A549 (cell line): ENCODE measurements at regions not wholly inside any gene's neighbourhood (a gene's known extent, or its start where the extent isn't known, plus 50 kb on each side); places are given as distances from the start of the nearest gene placed in this dataset.

ENCODE experiments used
- ATAC-seq, 2 experiments: fragments of 200-7000 bp in 1 of 2; fragments of >200 bp in 1 of 2; cut with Nextera tagmentation in 1 of 2; cut with Tn5 transposase in 1 of 2; 3 replicates each; pipeline versions ENCODE4 v1.8.0 to v1.9.1; 2018 to 2020; ENCODE audit warnings: mild to moderate bottlenecking in 1 of 2, moderate library complexity in 1 of 2
- CTCF ChIA-PET: fragments of 300-600 bp; sonication (Branson Sonifier 250); formaldehyde crosslinking; extraction: SDS; loops from one replicate; lab custom pipeline; 2021; ENCODE audit warnings: antibody characterized with exemption, inconsistent platforms; lab: Yijun Ruan, JAX
- POLR2A ChIA-PET: fragments of 350-600 bp; formaldehyde crosslinking; extraction: SDS; loops from one replicate; lab custom pipeline; 2021; ENCODE audit warnings: antibody characterized with exemption, inconsistent platforms; lab: Yijun Ruan, JAX
- DNase-seq, 2 experiments: peaks; one replicate each; pipeline versions ENCODE4 v3.0.0 to v3.0.0-alpha.2; 2011 to 2016; ENCODE audit warnings: low read depth in 1 of 2, low spot score in 1 of 2
- FAIRE-seq: peaks from 2 replicates; lab custom pipeline; 2011; peaks lifted over from hg19 to GRCh38; lab: Jason Lieb, UNC
- H3K27ac ChIP-seq, 2 experiments: fragments of >200 bp; sonication (Bioruptor Twin); formaldehyde crosslinking; 3 replicates each; pipeline ENCODE4 v1.5.1; 2016 to 2017
- H3K4me1 ChIP-seq: fragments of >200 bp; sonication (Bioruptor Twin); formaldehyde crosslinking; 3 replicates; pipeline ENCODE4 v1.6.1; 2016
- H3K4me2 ChIP-seq: fragments of >200 bp; sonication (Bioruptor Twin); formaldehyde crosslinking; 3 replicates; pipeline ENCODE4 v1.6.1; 2016
- H3K4me3 ChIP-seq: fragments of >200 bp; sonication (Bioruptor Twin); formaldehyde crosslinking; 3 replicates; pipeline ENCODE4 v1.5.1; 2016
- H3K9me3 ChIP-seq: fragments of >200 bp; sonication (Bioruptor Twin); formaldehyde crosslinking; 3 replicates; pipeline ENCODE4 v1.6.1; 2016
- CBX8 ChIP-seq: fragments of 200-600 bp; sonication (generic); IDR thresholded peaks from 2 replicates; pipeline ENCODE4 v1.6.1; 2016
- CHD4 ChIP-seq: fragments of 200-600 bp; sonication (generic); IDR thresholded peaks from 2 replicates; pipeline ENCODE4 v1.6.1; 2016; ENCODE audit warnings: antibody characterized with exemption, mild to moderate bottlenecking, borderline replicate concordance
- FOXS1 ChIP-seq: fragments of 250-450 bp; sonication (Bioruptor Pico); IDR thresholded peaks from 2 replicates; pipeline ENCODE4 v1.5.0; 2020; ENCODE audit warnings: mild to moderate bottlenecking, moderate library complexity
- GATA3 ChIP-seq: IDR thresholded peaks from 2 replicates; pipeline ENCODE4 v1.6.1; 2012; ENCODE audit warnings: borderline replicate concordance
- JUNB ChIP-seq: fragments of >200 bp; sonication (Bioruptor Twin); formaldehyde crosslinking; IDR thresholded peaks from 2 replicates; pipeline ENCODE4 v1.6.1; 2016
- KDM1A ChIP-seq: fragments of 200-600 bp; sonication (generic); IDR thresholded peaks from 2 replicates; pipeline ENCODE4 v1.6.1; 2016; ENCODE audit warnings: low read depth, mild to moderate bottlenecking
- KDM5A ChIP-seq: fragments of 200-600 bp; sonication (generic); IDR thresholded peaks from 2 replicates; pipeline ENCODE4 v1.6.1; 2016; ENCODE audit warnings: antibody characterized with exemption, mild to moderate bottlenecking
- MAFK ChIP-seq: fragments of 450-650 bp; IDR thresholded peaks from 2 replicates; pipeline ENCODE4 v1.6.1; 2014; ENCODE audit not compliant: partially characterized antibody
- MAZ ChIP-seq: fragments of 150-350 bp; IDR thresholded peaks from 2 replicates; pipeline ENCODE4 v1.6.1; 2014; ENCODE audit warnings: antibody characterized with exemption, low read depth, low read length, borderline replicate concordance
- MYC ChIP-seq: IDR thresholded peaks from 2 replicates; pipeline ENCODE4 v1.6.1; 2012; ENCODE audit warnings: mild to moderate bottlenecking, inconsistent platforms, low read length, improper control_type of control experiment, borderline replicate concordance
- NFE2L2 ChIP-seq: fragments of 150-350 bp; conservative IDR thresholded peaks from 2 replicates; pipeline ENCODE4 v1.6.1; 2014; ENCODE audit warnings: low read length
- NPAS2 ChIP-seq: fragments of 250-450 bp; sonication (Bioruptor Pico); IDR thresholded peaks from 2 replicates; pipeline ENCODE4 v1.8.0; 2022; ENCODE audit warnings: mild to moderate bottlenecking, moderate library complexity, borderline replicate concordance
- NR3C1 ChIP-seq: fragments of >200 bp; sonication (Bioruptor Twin); formaldehyde crosslinking; IDR thresholded peaks from 3 replicates; pipeline ENCODE4 v1.6.1; 2017
- PHF8 ChIP-seq: fragments of 200-600 bp; sonication (generic); IDR thresholded peaks from 2 replicates; pipeline ENCODE4 v1.6.1; 2016; ENCODE audit warnings: low read depth, mild to moderate bottlenecking, antibody characterized with exemption, moderate library complexity, borderline replicate concordance
- POLR2A ChIP-seq: IDR thresholded peaks from 2 replicates; pipeline ENCODE4 v1.6.1; 2012; ENCODE audit warnings: mild to moderate bottlenecking, low read length
- POLR2AphosphoS2 ChIP-seq: conservative IDR thresholded peaks from 2 replicates; pipeline ENCODE4 v1.6.1; 2012; ENCODE audit warnings: low read length, improper control_type of control experiment, inconsistent platforms
- RAD21 ChIP-seq, 2 experiments: fragments of >200 bp in 1 of 2; sonication (Bioruptor Twin) in 1 of 2; formaldehyde crosslinking in 1 of 2; IDR thresholded peaks in 1 of 2; conservative IDR thresholded peaks in 1 of 2; 2 replicates in 1 of 2; 3 replicates in 1 of 2; pipeline ENCODE4 v1.6.1; 2012 to 2018; ENCODE audit warnings: inconsistent platforms in 1 of 2
- RARB ChIP-seq: fragments of 250-450 bp; sonication (Bioruptor Pico); IDR thresholded peaks from 2 replicates; pipeline ENCODE4 v1.8.0; 2021; ENCODE audit warnings: mild to moderate bottlenecking, moderate library complexity
- RFX5 ChIP-seq: fragments of 450-650 bp; IDR thresholded peaks from 2 replicates; pipeline ENCODE4 v1.7.1; 2014; ENCODE audit warnings: antibody characterized with exemption, mild to moderate bottlenecking, moderate library complexity
- RNF2 ChIP-seq: fragments of 200-600 bp; sonication (generic); IDR thresholded peaks from 2 replicates; pipeline ENCODE4 v1.6.1; 2016; ENCODE audit warnings: low read depth, mild to moderate bottlenecking, antibody characterized with exemption, moderate library complexity, borderline replicate concordance
- SMC3 ChIP-seq: fragments of >200 bp; sonication (Bioruptor Twin); formaldehyde crosslinking; IDR thresholded peaks from 3 replicates; pipeline ENCODE4 v1.6.1; 2018; ENCODE audit warnings: inconsistent platforms
- SREBF2 ChIP-seq: fragments of 450-650 bp; IDR thresholded peaks from 2 replicates; pipeline ENCODE4 v1.6.1; 2014; ENCODE audit warnings: mild to moderate bottlenecking, moderate library complexity
- TFCP2L1 ChIP-seq: fragments of 250-450 bp; sonication (Bioruptor Pico); IDR thresholded peaks from 2 replicates; pipeline ENCODE4 v1.5.0; 2021; ENCODE audit warnings: mild to moderate bottlenecking
- ZNF302 ChIP-seq: fragments of 250-450 bp; sonication (Bioruptor Pico); IDR thresholded peaks from 2 replicates; pipeline ENCODE4 v1.9.0; 2021; ENCODE audit warnings: inconsistent platforms, mild to moderate bottlenecking, moderate library complexity
- ZSCAN20 ChIP-seq: fragments of 250-450 bp; sonication (Bioruptor Pico); IDR thresholded peaks from 2 replicates; pipeline ENCODE4 v1.8.0; 2022; ENCODE audit warnings: mild to moderate bottlenecking, moderate library complexity
- WGBS: methylation state at CpG from one replicate; pipeline ENCODE4 v1.1.6; 2017; ENCODE audit errors: missing lambda C conversion rate; 5-methylcytosine and 5-hydroxymethylcytosine counted together
- TF ChIP-seq, protein P1 (sequence below): fragments of 150-350 bp; IDR thresholded peaks from 2 replicates; pipeline ENCODE4 v1.6.1; 2014; ENCODE audit warnings: low read depth, mild to moderate bottlenecking, low read length
- TF ChIP-seq, protein P2 (sequence below): IDR thresholded peaks from 2 replicates; pipeline ENCODE4 v1.6.1; 2012
- TF ChIP-seq, protein P3 (sequence below): fragments of >200 bp; sonication (Bioruptor Twin); formaldehyde crosslinking; IDR thresholded peaks from 2 replicates; pipeline ENCODE4 v1.6.1; 2016
- TF ChIP-seq, protein P4 (sequence below): fragments of >200 bp; sonication (Bioruptor Twin); formaldehyde crosslinking; IDR thresholded peaks from 3 replicates; pipeline ENCODE4 v1.6.1; 2016

DNA sequence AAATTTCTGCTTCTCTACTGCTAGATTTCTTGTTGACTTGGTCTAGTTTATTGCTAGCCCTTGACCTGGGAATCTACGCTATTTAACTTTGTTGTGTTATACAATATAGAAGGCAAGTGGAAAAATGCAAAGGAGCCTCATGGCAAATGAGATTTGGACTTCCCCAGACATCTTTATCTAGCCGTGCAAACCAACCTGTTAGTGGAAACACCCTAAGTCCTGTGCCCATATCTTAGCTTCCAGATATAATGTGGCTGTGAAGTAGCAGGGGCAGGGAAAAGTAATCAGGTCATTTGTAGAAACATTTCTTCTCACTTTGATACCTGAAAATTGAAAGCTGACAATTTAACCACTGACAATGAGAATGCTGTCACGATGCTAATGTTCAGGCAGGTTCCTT is 90.7 kb upstream of the ATP2B1 start:
- DNase-seq (no peak), FAIRE-seq (no peak)
- WGBS: 92% methylated on average over 3 of the region's 3 CpGs

DNA sequence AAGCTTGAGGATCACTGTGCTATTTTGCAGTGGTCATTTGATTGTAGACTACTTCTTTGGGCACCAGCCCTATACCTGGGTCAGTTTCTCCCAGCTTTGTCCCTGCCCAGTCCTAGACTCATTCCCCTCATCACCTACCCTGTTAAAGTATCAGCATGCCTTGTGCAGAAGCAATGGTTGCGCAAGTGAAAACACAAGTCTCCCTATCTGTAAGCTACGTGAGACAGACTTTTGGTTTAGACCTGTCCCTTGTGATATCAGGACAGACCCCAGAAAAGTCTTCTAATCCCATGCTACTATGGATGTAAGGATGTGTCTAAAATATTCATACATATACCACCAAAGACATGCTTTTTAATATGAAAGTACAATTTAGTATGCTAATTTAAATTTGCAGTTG is 88.8 kb upstream of the ATP2B1 start:
- ChIA-PET POLR2A (interaction anchor here (2.1 kb wide), 1 partner anchor 88 kb away, joined by 8 read pairs; the partner anchor contains the start of gene ATP2B1), CTCF (no interaction called here)
- 94% methylated on average over 2 of the region's 2 CpGs for WGBS
- Histone ChIP-seq H3K4me2 (no peak overlapping the region), H3K9me3 (no peaks in the 10 kb centered on the region), H3K4me3 (no peak overlapping the region), H3K4me1 (peaks cover 4% of the 10 kb centered on the region; the same call in 1 of the 3 replicates), H3K27ac (no peak overlapping the region)
- no peak for DNase-seq
- no peak for TF ChIP-seq RARB (CRISPR knock-in tag)
- TF ChIP-seq, protein P1, sequence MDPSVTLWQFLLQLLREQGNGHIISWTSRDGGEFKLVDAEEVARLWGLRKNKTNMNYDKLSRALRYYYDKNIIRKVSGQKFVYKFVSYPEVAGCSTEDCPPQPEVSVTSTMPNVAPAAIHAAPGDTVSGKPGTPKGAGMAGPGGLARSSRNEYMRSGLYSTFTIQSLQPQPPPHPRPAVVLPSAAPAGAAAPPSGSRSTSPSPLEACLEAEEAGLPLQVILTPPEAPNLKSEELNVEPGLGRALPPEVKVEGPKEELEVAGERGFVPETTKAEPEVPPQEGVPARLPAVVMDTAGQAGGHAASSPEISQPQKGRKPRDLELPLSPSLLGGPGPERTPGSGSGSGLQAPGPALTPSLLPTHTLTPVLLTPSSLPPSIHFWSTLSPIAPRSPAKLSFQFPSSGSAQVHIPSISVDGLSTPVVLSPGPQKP: no peak
- no peak for TF ChIP-seq NPAS2
- TF ChIP-seq MAFK: no peak
- no peak for TF ChIP-seq PHF8
- TF ChIP-seq MYC: no peak
- TF ChIP-seq, protein P2, sequence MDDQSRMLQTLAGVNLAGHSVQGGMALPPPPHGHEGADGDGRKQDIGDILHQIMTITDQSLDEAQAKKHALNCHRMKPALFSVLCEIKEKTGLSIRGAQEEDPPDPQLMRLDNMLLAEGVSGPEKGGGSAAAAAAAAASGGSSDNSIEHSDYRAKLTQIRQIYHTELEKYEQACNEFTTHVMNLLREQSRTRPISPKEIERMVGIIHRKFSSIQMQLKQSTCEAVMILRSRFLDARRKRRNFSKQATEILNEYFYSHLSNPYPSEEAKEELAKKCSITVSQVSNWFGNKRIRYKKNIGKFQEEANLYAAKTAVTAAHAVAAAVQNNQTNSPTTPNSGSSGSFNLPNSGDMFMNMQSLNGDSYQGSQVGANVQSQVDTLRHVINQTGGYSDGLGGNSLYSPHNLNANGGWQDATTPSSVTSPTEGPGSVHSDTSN: no peak
- TF ChIP-seq FOXS1 (CRISPR knock-in tag): no peak
- TF ChIP-seq CHD4: no peak
- no peak for TF ChIP-seq RFX5
- TF ChIP-seq, protein P3, sequence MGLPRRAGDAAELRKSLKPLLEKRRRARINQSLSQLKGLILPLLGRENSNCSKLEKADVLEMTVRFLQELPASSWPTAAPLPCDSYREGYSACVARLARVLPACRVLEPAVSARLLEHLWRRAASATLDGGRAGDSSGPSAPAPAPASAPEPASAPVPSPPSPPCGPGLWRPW: no peak
- no peak for TF ChIP-seq SREBF2
- TF ChIP-seq, protein P4, sequence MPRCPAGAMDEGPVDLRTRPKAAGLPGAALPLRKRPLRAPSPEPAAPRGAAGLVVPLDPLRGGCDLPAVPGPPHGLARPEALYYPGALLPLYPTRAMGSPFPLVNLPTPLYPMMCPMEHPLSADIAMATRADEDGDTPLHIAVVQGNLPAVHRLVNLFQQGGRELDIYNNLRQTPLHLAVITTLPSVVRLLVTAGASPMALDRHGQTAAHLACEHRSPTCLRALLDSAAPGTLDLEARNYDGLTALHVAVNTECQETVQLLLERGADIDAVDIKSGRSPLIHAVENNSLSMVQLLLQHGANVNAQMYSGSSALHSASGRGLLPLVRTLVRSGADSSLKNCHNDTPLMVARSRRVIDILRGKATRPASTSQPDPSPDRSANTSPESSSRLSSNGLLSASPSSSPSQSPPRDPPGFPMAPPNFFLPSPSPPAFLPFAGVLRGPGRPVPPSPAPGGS: no peak
- no peak for TF ChIP-seq CBX8
- TF ChIP-seq, all 56 proteins: peak for 0
- ATAC-seq (no peak), FAIRE-seq (no peak)

More for the DNA sequence above, 90.7 kb upstream of the ATP2B1 start:
- ChIA-PET CTCF (interaction anchor here (0.8 to 1.6 kb wide), 2 partner anchors 15 to 32 kb away, joined by 3 to 4 read pairs; no protein-coding TSS in a partner anchor), POLR2A (no interaction called here)
- Histone ChIP-seq H3K27ac (no peak overlapping the region), H3K4me3 (no peak overlapping the region), H3K9me3 (no peaks in the 10 kb centered on the region), H3K4me1 (peaks cover 5% of the 10 kb centered on the region; the same call in 1 of the 3 replicates), H3K4me2 (no peak overlapping the region)
- TF ChIP-seq JUNB: no peak
- no peak for TF ChIP-seq ZNF302 (CRISPR knock-in tag)
- ATAC-seq: no peak

DNA sequence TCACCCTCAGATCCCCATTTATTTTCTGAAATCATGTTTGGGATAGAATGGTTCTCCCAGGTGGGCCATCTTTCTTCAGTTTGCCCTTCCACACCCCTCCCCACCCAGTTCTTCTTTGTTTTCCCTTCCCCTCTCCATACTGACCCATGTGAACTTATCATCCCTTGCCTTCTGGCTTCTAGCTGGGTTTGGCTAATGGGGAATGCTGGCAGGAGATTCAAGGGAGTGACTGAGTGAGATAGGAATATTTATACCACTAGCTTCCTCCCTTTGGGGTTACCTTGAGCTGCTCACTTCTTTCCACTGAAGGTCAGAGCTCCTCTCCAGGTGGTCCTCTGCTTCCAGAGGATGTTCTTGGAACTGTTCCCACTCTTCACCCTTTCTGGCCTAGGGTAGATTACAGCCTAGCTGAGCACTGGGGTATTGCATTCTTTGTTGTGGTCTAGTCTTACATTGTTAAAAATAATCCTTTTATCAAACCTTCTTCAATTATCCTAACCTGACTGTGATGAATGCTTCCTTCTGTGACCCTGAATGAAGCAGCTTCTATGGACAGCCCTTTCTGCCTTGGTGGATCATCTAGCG is 88.3 kb upstream of the ATP2B1 start:
- WGBS: 86% methylated on average over 1 of the region's 1 CpG
- H3K27ac ChIP-seq: no peak overlapping the region
- H3K4me1 ChIP-seq: no peaks in the 10 kb centered on the region
- H3K9me3 ChIP-seq: no peaks in the 10 kb centered on the region
- DNase-seq: no peak
- ATAC-seq: no peak
- no peak overlapping the region for H3K4me2 ChIP-seq
- CTCF ChIA-PET: no interaction called here
- H3K4me3 ChIP-seq: no peak overlapping the region
- FAIRE-seq: no peak
- TF ChIP-seq KDM5A: no peak
- TF ChIP-seq RNF2: no peak
- TF ChIP-seq TFCP2L1 (CRISPR knock-in tag): no peak
- no peak for TF ChIP-seq POLR2A
- no peak for TF ChIP-seq NR3C1
- no peak for TF ChIP-seq CBX8
- TF ChIP-seq RFX5: no peak
- no peak for TF ChIP-seq KDM1A
- no peak for TF ChIP-seq POLR2AphosphoS2
- TF ChIP-seq RAD21 (conservative IDR thresholded peaks at IDR 0.05 in 1 of 2, IDR thresholded peaks at IDR 0.05 in 1 of 2): no peak
- TF ChIP-seq SMC3: no peak
- no peak for TF ChIP-seq SREBF2
- TF ChIP-seq ZSCAN20 (CRISPR knock-in tag): no peak
- TF ChIP-seq, protein P4: no peak
- no peak for TF ChIP-seq MAZ
- TF ChIP-seq JUNB: no peak
- no peak for TF ChIP-seq MAFK
- TF ChIP-seq NFE2L2: no peak
- TF ChIP-seq CHD4: no peak
- TF ChIP-seq GATA3: no peak
- POLR2A ChIA-PET: interaction anchor here (2.1 kb wide), 1 partner anchor 88 kb away, joined by 8 read pairs; the partner anchor contains the start of gene ATP2B1
